Nucleus accumbens (tissue), 56 donors: ENCODE measurements at regions not wholly inside any gene's neighbourhood (a gene's known extent, or its start where the extent isn't known, plus 50 kb on each side); places are given as distances from the start of the nearest gene placed in this dataset.

ENCODE experiments used
- DNase-seq, 56 donors: peaks; one replicate each; lab custom pipeline; 2025; lab: John Stamatoyannopoulos, UW

DNA sequence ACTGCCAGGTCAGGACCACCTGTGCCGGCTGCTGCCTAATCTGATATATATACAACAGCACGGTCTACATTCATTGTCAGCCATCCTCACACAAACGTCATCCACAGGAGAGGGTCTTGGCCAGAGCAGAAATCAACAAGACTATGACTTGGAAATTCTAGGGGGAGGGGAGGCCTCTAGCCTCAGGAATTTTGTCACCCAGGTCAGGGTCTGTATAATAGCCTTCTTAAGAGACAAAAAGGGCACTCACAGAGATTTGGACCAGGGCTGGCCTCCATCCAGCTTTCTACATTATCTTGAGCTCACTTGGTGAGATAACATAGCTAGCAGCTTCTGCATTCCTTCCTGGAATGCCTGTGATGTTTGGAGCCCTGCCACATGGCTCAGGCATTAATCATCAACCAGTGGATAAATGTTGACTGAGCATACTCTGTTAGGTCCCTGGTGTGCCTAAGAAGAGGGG lies 50.4 kb upstream of the CTIF start:
- DNase-seq, result no peak

DNA sequence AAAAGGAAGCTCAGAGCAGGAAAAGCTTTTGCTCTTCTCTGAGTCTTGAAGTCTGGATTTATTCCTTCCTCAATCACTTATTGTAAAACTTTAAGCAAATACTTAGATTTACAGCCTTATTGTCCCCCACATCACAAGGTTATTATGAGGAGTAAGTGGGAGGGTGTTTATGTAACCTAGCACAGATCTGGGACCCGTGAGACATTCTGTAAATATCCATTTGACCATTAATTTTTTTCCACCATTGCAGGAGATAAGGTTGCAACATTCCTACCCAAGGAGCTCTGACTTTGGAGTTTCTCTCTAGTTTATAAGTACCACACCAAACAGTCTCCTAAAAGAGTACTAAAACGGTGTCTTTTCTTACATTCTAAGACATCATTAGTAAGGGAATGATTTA lies 52.1 kb upstream of the CTIF start:
- DNase-seq, result no peak

DNA sequence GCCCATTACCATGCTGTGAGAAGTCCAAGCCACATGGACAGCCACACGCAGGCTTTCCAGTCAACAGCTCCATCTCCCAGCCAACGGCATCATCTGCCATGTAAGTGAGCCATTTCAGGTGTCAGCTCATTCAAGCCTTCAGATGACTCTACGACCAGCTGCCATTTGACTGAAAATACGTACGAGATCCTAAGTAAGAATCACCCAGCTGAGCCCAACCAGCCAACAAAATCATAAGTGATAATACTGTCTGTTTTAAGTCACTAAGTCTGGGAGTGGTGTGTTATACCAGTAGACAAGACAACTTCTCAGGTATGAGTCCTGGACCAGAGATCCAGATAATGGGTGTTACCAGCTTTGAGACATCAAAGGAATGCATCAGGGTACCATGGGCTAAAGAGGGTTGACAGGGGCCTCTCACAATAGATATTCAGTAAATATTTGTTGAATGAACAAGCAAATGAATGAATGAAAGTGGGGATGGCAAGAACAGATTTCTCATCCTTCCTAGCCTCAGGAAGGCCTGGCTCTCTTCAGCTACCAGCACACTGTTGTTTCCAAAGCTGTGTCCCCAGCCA lies 52.9 kb upstream of the CTIF start:
- DNase-seq, result no peak

- no peak for DNase-seq
Measured at GRCh38 chr18:48481092-48481491, 57.7 kb upstream of the CTIF start.

DNA sequence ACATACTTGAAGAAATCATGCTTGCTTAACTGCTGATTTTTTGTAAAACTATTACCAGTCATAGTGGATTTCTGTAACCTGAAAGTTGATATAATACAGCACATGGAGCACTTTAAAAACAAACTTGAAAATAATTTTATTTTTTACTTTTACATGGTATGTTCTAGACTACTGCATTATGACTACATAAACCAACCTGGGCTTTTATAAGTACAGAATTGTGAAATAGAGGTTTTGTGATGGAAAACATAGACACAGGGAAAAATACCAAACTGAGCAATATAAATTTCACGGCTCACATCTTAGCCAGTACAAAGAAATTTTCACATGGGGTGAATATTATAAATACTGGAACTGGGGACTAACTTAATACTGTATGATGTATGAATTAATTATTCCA lies 59.3 kb upstream of the CTIF start:
- DNase-seq, result no peak

DNA sequence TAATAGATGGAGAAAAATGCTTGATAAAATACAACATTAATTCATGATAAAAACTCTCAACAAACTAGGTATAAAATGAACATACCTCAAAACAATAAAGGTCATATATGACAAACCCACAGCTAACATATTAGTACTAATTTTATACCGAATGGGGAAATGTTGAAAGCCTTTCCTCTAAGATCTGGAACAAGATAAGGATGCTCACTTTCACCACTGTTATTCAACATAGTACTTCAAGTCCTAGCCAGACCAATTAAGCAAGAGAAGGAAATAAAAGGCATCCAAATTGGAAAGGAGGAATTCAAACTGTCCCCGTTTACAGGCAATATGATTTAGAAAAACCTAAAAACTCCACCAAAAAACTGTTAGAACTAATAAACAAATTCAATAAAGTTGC lies 61.5 kb upstream of the CTIF start:
- no peak for DNase-seq

DNA sequence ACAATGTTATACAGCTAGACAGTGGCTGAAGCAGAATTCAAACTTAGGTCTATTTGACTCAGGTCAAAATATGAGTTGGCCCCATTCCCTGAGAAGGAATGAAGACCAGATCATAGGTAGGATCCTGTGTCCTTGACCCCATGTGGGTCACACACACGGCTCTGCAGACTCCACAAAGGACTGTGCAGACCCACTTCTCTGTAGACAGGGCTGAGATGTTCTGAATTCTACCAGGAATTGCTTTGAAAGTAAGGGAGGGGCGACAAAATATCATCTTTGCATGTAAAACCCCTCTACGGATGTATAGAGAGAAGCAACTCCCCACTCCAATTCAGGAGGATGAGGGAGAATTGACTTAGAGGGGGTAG lies 62.3 kb upstream of the CTIF start:
- no peak for DNase-seq

DNA sequence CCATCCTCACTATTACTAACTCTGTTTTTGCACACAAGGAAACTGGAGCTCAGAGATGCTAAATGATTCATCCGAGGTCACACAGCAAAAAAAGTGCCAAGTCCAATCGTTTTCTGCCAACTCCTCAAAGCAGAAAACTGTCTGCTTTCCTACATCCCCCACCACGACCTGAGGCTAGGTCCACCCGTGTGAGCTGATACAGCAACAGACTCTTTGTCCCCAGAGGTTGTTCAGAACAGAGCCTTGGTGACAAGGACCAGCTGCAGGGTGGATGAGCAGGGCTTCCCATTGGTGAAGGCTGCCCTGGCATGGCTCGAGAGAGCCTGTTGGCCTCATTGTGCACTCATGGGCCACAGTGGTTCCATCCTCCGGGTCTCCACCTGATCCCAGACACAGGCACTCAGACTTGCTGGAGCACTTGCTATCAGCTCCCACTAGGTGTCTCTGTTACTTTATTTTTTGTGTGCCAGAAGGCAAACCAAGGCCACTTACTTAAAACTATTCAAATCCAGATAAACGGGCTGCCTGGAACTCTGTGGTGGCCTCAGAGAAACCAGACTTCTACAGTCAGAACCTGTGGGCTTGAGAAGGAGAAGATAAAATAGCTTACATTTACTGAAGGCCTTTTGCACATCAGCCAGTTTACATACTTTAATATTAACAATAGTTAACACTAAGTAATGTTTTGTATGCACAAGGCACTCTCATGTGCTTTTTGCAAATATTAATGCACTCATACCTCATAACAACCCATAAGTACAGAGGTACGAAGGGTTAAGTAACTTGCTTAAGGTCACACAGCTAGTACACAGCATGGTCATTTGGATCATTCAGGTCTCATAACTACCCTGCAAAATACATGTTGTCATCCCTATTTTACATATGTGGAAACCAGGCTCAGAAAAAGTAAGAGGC lies 62.9 kb upstream of the CTIF start:
- DNase-seq, result peak in 44 of 56 donors; percentile 4 to 68 (median 32)

GRCh38 chr18:48473816-48474215 lies 64.6 kb upstream of the ZBTB7C start:
- no peak for DNase-seq

DNA sequence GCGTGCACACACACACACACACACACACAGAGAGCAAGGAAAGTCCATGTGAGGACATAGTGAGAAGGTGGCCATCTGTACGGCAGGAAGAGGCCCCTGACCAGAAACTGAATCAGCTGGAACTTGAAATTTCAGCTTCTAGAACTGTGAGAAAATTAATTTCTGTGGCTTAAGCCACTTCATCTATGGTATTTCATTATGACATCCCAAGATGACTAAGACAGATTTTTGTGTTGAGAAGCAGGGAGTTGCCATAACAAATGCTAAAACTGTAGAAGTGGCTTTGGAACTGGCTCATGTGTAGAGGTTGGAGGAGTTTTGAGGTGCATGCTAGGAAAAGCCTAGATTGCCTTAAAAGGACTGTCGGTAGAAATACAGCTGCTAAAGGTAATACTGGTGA lies 63.4 kb upstream of the ZBTB7C start:
- no peak for DNase-seq

GRCh38 chr18:48470484-48471180 lies 61.4 kb upstream of the ZBTB7C start:
- DNase-seq, result no peak

GRCh38 chr18:48468151-48468550 lies 59.0 kb upstream of the ZBTB7C start:
- no peak for DNase-seq

DNA sequence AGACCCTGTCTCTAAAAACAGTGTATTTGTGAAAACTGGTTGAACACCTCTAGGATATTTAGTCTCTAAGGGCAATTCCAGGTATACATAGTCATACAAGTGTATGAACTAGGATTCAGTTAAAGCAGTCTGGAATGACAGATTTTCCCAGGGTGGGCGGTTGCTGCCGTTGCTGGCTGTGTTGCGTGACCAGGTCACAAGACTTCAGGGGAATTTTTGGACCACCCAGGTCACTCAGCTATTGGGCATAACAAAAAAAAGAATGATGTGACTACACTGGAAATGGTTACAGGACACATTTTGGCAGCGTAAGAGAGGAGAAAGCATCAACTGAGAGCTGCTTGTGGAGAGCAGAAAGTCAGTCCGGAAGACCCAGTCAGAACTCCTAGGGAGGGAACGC lies 58.0 kb upstream of the ZBTB7C start:
- no peak for DNase-seq

GRCh38 chr18:48462510-48462909 lies 53.3 kb upstream of the ZBTB7C start:
- DNase-seq, result no peak

DNA sequence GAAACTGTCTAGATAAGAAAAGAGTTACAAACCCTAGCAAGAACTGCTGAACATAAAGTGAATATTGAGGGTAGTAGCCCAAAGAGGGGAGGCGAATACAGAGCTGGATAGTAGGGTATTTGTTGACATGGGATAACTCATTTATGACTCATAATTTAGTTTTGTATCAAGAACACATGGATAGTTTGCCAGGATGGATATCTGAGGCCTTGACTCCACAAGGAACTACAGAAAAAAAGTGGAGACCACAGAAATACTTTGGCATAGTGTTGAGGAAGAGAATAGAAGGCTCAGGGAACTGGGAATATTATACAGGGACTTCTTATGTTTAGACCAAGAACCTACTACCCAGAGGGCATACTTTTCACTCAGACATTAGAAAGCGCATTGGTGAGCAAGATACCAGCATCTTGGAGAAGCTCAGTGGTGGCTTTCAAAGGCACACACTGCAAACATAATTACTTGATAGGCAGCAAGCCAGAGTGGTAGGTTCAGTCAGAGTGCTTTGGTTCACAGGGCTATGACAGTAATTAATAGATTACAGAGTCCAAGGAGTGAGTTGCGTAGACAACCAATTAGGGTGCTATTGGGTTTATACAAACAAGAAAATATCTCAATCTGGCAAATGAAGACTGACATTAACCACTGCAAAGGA lies 51.9 kb upstream of the ZBTB7C start:
- no peak for DNase-seq

DNA sequence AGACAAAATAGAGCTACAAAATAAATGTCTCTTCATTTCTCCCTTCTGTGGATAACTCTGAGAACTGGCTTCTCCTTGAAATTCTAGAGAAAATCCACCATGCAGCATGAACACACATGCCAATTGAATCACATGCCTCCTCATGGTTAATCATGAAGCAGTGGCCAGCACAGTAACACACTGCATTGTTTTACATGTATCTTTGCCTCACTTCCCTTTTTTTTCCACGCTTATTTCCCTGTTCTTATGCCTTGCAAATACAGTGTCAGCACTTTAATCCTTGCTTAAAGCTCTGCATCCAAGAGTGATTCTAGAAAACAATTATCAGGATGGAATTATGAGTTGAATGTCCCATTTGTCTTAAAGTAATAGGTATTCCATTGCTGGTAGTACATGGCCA lies 50.3 kb upstream of the ZBTB7C start:
- no peak for DNase-seq

- peak in 1 of 56 donors; percentile 4 for DNase-seq
Measured at GRCh38 chr18:48459016-48459415, 49.8 kb upstream of the ZBTB7C start.
